Uterus (tissue), 2 donors: ENCODE measurements at regions not wholly inside any gene's neighbourhood (a gene's known extent, or its start where the extent isn't known, plus 50 kb on each side); places are given as distances from the start of the nearest gene placed in this dataset.

ENCODE experiments used
- POLR2A ChIP-seq, 2 donors: fragments of 450-650 bp; IDR thresholded peaks; one replicate each; pipeline ENCODE4 v1.6.1; 2016; ENCODE audit warnings: antibody characterized with exemption in 2 of 2, mild to moderate bottlenecking in 1 of 2, moderate library complexity in 1 of 2
- TF ChIP-seq, protein P1 (sequence below), 4 experiments: fragments of 200-600 bp in 2 of 4; fragments of 450-650 bp in 2 of 4; sonication (generic) in 2 of 4; IDR thresholded peaks; one replicate each; pipeline ENCODE4 v1.5.1; 2016 to 2019; ENCODE audit warnings: antibody characterized with exemption in 4 of 4, mild to moderate bottlenecking in 2 of 4, moderate library complexity in 1 of 4

DNA sequence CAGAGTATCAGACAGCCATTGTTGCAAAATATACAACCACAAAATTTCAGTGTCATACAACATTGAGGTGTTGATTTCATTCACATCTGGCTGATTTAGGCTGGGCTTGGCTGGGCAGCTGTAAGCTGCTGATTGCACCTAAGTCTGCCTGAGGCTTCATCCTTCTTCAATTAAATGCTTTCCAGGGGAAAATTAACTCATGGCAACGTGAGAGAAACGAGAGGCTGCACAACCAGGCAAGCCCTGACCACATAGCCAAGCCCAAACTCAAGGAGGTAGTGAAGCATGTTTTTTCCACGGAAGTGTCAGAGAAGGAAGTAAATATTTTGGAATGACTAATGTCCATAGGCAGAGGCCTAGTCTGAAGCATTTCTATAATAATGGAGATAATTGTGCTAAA, 273.8 kb upstream of the ZC3H12C start:
- TF ChIP-seq, protein P1, sequence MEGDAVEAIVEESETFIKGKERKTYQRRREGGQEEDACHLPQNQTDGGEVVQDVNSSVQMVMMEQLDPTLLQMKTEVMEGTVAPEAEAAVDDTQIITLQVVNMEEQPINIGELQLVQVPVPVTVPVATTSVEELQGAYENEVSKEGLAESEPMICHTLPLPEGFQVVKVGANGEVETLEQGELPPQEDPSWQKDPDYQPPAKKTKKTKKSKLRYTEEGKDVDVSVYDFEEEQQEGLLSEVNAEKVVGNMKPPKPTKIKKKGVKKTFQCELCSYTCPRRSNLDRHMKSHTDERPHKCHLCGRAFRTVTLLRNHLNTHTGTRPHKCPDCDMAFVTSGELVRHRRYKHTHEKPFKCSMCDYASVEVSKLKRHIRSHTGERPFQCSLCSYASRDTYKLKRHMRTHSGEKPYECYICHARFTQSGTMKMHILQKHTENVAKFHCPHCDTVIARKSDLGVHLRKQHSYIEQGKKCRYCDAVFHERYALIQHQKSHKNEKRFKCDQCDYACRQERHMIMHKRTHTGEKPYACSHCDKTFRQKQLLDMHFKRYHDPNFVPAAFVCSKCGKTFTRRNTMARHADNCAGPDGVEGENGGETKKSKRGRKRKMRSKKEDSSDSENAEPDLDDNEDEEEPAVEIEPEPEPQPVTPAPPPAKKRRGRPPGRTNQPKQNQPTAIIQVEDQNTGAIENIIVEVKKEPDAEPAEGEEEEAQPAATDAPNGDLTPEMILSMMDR (IDR thresholded peaks at IDR 0.05): no peak
- no peak for TF ChIP-seq POLR2A (IDR thresholded peaks at IDR 0.05)
